ENCODE measurements at regions not wholly inside any gene's neighbourhood (a gene's known extent, or its start where the extent isn't known, plus 50 kb on each side); places are given as distances from the start of the nearest gene placed in this dataset.

GRCh38 chr17:13843862-13844635 is 225.3 kb upstream of the COX10 start:
- TF ChIP-seq CEBPB (IDR thresholded peaks at IDR 0.05) (no peak), EGR1 (IDR thresholded peaks at IDR 0.05) (no peak), TCF12 (IDR thresholded peaks at IDR 0.05; ENCODE audit: low read depth) (no peak), TEAD4 (IDR thresholded peaks at IDR 0.05) (no peak), RAD21 (IDR thresholded peaks at IDR 0.05; ENCODE audit: low read depth) (no peak), YY1 (IDR thresholded peaks at IDR 0.05; ENCODE audit: low read depth) (no peak), MAX (IDR thresholded peaks at IDR 0.05) (no peak), NFIC (IDR thresholded peaks at IDR 0.05) (no peak), TAF1 (IDR thresholded peaks at IDR 0.05; ENCODE audit: low read depth) (no peak), ZBTB7A (IDR thresholded peaks at IDR 0.05; ENCODE audit: low read depth) (no peak), REST (IDR thresholded peaks at IDR 0.05; ENCODE audit: low read depth) (no peak), CREB1 (IDR thresholded peaks at IDR 0.05; ENCODE audit: low read depth) (no peak), FOXM1 (IDR thresholded peaks at IDR 0.05; ENCODE audit: borderline replicate concordance, low read depth) (no peak), USF1 (IDR thresholded peaks at IDR 0.05) (no peak), EP300 (IDR thresholded peaks at IDR 0.05; ENCODE audit: borderline replicate concordance) (no peak)

GRCh38 chr17:13851889-13852288 is 217.4 kb upstream of the COX10 start:
- no peak for TF ChIP-seq RAD21 (IDR thresholded peaks at IDR 0.05; ENCODE audit: low read depth)
- no peak for TF ChIP-seq TEAD4 (IDR thresholded peaks at IDR 0.05)
- no peak for TF ChIP-seq USF1 (IDR thresholded peaks at IDR 0.05)
- TF ChIP-seq EGR1 (IDR thresholded peaks at IDR 0.05) = no peak
- no peak for TF ChIP-seq REST (IDR thresholded peaks at IDR 0.05; ENCODE audit: low read depth)
- no peak for TF ChIP-seq TCF12 (IDR thresholded peaks at IDR 0.05; ENCODE audit: low read depth)
- TF ChIP-seq ZBTB7A (IDR thresholded peaks at IDR 0.05; ENCODE audit: low read depth) = no peak
- no peak for TF ChIP-seq YY1 (IDR thresholded peaks at IDR 0.05; ENCODE audit: low read depth)
- TF ChIP-seq TAF1 (IDR thresholded peaks at IDR 0.05; ENCODE audit: low read depth) = no peak
- TF ChIP-seq CEBPB (IDR thresholded peaks at IDR 0.05) = no peak
- no peak for TF ChIP-seq FOXM1 (IDR thresholded peaks at IDR 0.05; ENCODE audit: borderline replicate concordance, low read depth)
- no peak for TF ChIP-seq CREB1 (IDR thresholded peaks at IDR 0.05; ENCODE audit: low read depth)
- TF ChIP-seq EP300 (IDR thresholded peaks at IDR 0.05; ENCODE audit: borderline replicate concordance) = no peak

- TF ChIP-seq YY1 (IDR thresholded peaks at IDR 0.05; ENCODE audit: low read depth) = no peak
- no peak for TF ChIP-seq RAD21 (IDR thresholded peaks at IDR 0.05; ENCODE audit: low read depth)
- no peak for TF ChIP-seq NFIC (IDR thresholded peaks at IDR 0.05)
- no peak for TF ChIP-seq EGR1 (IDR thresholded peaks at IDR 0.05)
- no peak for TF ChIP-seq MAX (IDR thresholded peaks at IDR 0.05)
- TF ChIP-seq TAF1 (IDR thresholded peaks at IDR 0.05; ENCODE audit: low read depth) = no peak
- no peak for TF ChIP-seq ZBTB7A (IDR thresholded peaks at IDR 0.05; ENCODE audit: low read depth)
- no peak for TF ChIP-seq TCF12 (IDR thresholded peaks at IDR 0.05; ENCODE audit: low read depth)
- no peak for TF ChIP-seq CEBPB (IDR thresholded peaks at IDR 0.05)
- TF ChIP-seq EP300 (IDR thresholded peaks at IDR 0.05; ENCODE audit: borderline replicate concordance) = no peak
- no peak for TF ChIP-seq REST (IDR thresholded peaks at IDR 0.05; ENCODE audit: low read depth)
- TF ChIP-seq TEAD4 (IDR thresholded peaks at IDR 0.05) = no peak
- no peak for TF ChIP-seq USF1 (IDR thresholded peaks at IDR 0.05)
- TF ChIP-seq CREB1 (IDR thresholded peaks at IDR 0.05; ENCODE audit: low read depth) = no peak
- no peak for TF ChIP-seq FOXM1 (IDR thresholded peaks at IDR 0.05; ENCODE audit: borderline replicate concordance, low read depth)
Measured at GRCh38 chr17:13862346-13862745, 207.0 kb upstream of the COX10 start.
